DMS53 treated with DMSO at 0.1 percent for 48 hours (cell line): ENCODE measurements at regions not wholly inside any gene's neighbourhood (a gene's known extent, or its start where the extent isn't known, plus 50 kb on each side); places are given as distances from the start of the nearest gene placed in this dataset.
"Not testable (repeated sequence)": the region's sequence is repeated elsewhere in the genome, so short reads cannot be mapped to it uniquely, and the experiment has no call there.

Experiments
- DNase-seq: peaks from one replicate; lab custom pipeline; 2025; ENCODE audit not compliant: unreplicated experiment; lab: John Stamatoyannopoulos, UW

GRCh38 chr13:91249370-91249769, 98.1 kb upstream of the MIR17HG start:
- no peak for DNase-seq

GRCh38 chr13:91249861-91250260, 97.6 kb upstream of the MIR17HG start:
- DNase-seq = no peak

- DNase-seq = not testable (repeated sequence)
These were observed 95.9 kb upstream of the MIR17HG start for GRCh38 chr13:91251573-91251972.

GRCh38 chr13:91264484-91264883, 83.0 kb upstream of the MIR17HG start:
- no peak for DNase-seq

GRCh38 chr13:91269237-91269636, 78.2 kb upstream of the MIR17HG start:
- no peak for DNase-seq

- no peak for DNase-seq
These were observed 77.5 kb upstream of the MIR17HG start for GRCh38 chr13:91270031-91270430.

GRCh38 chr13:91272235-91272777, 75.2 kb upstream of the MIR17HG start:
- no peak for DNase-seq

- no peak for DNase-seq
These were observed 73.8 kb upstream of the MIR17HG start for GRCh38 chr13:91273675-91274074.

- DNase-seq = no peak
These were observed 70.3 kb upstream of the MIR17HG start for GRCh38 chr13:91277013-91277676.

- no peak for DNase-seq
These were observed 69.2 kb upstream of the MIR17HG start for GRCh38 chr13:91278291-91278690.

- DNase-seq = no peak
These were observed 68.6 kb upstream of the MIR17HG start for GRCh38 chr13:91278888-91279287.

GRCh38 chr13:91280801-91281200, 66.7 kb upstream of the MIR17HG start:
- no peak for DNase-seq

- DNase-seq = no peak
These were observed 63.2 kb upstream of the MIR17HG start for GRCh38 chr13:91284335-91284734.

GRCh38 chr13:91286317-91286716, 61.2 kb upstream of the MIR17HG start:
- no peak for DNase-seq

GRCh38 chr13:91291078-91291477, 56.4 kb upstream of the MIR17HG start:
- no peak for DNase-seq

GRCh38 chr13:91292630-91293221, 54.8 kb upstream of the MIR17HG start:
- DNase-seq = no peak

GRCh38 chr13:91295712-91296410, 51.6 kb upstream of the MIR17HG start:
- no peak for DNase-seq

GRCh38 chr13:91297503-91297902, 50.0 kb upstream of the MIR17HG start:
- DNase-seq = no peak
